NCI-H2107 treated with DMSO at 0.1 percent for 48 hours (cell line): ENCODE measurements at regions not wholly inside any gene's neighbourhood (a gene's known extent, or its start where the extent isn't known, plus 50 kb on each side); places are given as distances from the start of the nearest gene placed in this dataset.

Source experiments
- DNase-seq: peaks from one replicate; lab custom pipeline; 2025; ENCODE audit not compliant: unreplicated experiment; lab: John Stamatoyannopoulos, UW

GRCh38 chr13:106140476-106140875 lies 395.0 kb downstream of the EFNB2 start:
- no peak for DNase-seq

- no peak for DNase-seq
Measured at GRCh38 chr13:106139942-106140341, 395.5 kb downstream of the EFNB2 start.

- no peak for DNase-seq
Measured at GRCh38 chr13:106139377-106139776, 396.1 kb downstream of the EFNB2 start.

- DNase-seq: no peak
Measured at GRCh38 chr13:106138620-106139019, 396.8 kb downstream of the EFNB2 start.

GRCh38 chr13:106133025-106133424 lies 402.4 kb downstream of the EFNB2 start:
- DNase-seq: no peak

- no peak for DNase-seq
Measured at GRCh38 chr13:106132216-106132615, 403.2 kb downstream of the EFNB2 start.

- no peak for DNase-seq
Measured at GRCh38 chr13:106129993-106130392, 405.5 kb downstream of the EFNB2 start.

GRCh38 chr13:106129273-106129672 lies 406.2 kb downstream of the EFNB2 start:
- no peak for DNase-seq

GRCh38 chr13:106122234-106122633 lies 413.2 kb downstream of the EFNB2 start:
- no peak for DNase-seq

- DNase-seq: no peak
Measured at GRCh38 chr13:106121173-106121754, 414.2 kb downstream of the EFNB2 start.

GRCh38 chr13:106118996-106119395 lies 416.5 kb downstream of the EFNB2 start:
- no peak for DNase-seq

- DNase-seq: no peak
Measured at GRCh38 chr13:106118050-106118449, 417.4 kb downstream of the EFNB2 start.

- no peak for DNase-seq
Measured at GRCh38 chr13:106117640-106118039, 417.8 kb downstream of the EFNB2 start.

GRCh38 chr13:106117035-106117434 lies 418.4 kb downstream of the EFNB2 start:
- no peak for DNase-seq

- no peak for DNase-seq
Measured at GRCh38 chr13:106115081-106115480, 420.4 kb downstream of the EFNB2 start.

GRCh38 chr13:106113796-106114195 lies 421.7 kb downstream of the EFNB2 start:
- no peak for DNase-seq

- DNase-seq: no peak
Measured at GRCh38 chr13:106112191-106112590, 423.3 kb downstream of the EFNB2 start.

- no peak for DNase-seq
Measured at GRCh38 chr13:106110241-106110855, 425.1 kb downstream of the EFNB2 start.

GRCh38 chr13:106109391-106109791 lies 426.1 kb downstream of the EFNB2 start:
- DNase-seq: no peak

- no peak for DNase-seq
Measured at GRCh38 chr13:106108346-106108745, 427.1 kb downstream of the EFNB2 start.

GRCh38 chr13:106107061-106107460 lies 428.4 kb downstream of the EFNB2 start:
- no peak for DNase-seq

- DNase-seq: no peak
Measured at GRCh38 chr13:106105153-106105552, 430.3 kb downstream of the EFNB2 start.

GRCh38 chr13:106104281-106104901 lies 431.1 kb downstream of the EFNB2 start:
- no peak for DNase-seq
